Skin of body (tissue), 1 donor: ENCODE measurements at regions not wholly inside any gene's neighbourhood (a gene's known extent, or its start where the extent isn't known, plus 50 kb on each side); places are given as distances from the start of the nearest gene placed in this dataset.
A peak's percentile ranks its signal among the peaks of the same experiment; 100 is the strongest.

Experiments used
- small RNA-seq: library from RNA; depleted of rRNA; stranded (forward); fragments of <200 nt; gene quantifications from one replicate; pipeline ENCODE3, GENCODE V24; 2014; ENCODE audit warnings: low replicate concordance

Small RNA genes in the stretch of these regions (small RNA-seq; reads per million reads assigned to genes)
- gene MIR1270: 1.4 reads per million, percentile 82 among the genes with 10 or more reads in this experiment
